Suprapubic skin (tissue), 4 donors: ENCODE measurements at regions not wholly inside any gene's neighbourhood (a gene's known extent, or its start where the extent isn't known, plus 50 kb on each side); places are given as distances from the start of the nearest gene placed in this dataset.

Source experiments
- DNase-seq, 2 donors: peaks; one replicate each; pipeline ENCODE4 v3.0.0-alpha.2; 2019; ENCODE audit warnings: low spot score in 2 of 2
- H3K27ac ChIP-seq: fragments of 200-600 bp; sonication (generic); one replicate; pipeline ENCODE4 v1.5.1; 2019
- H3K27me3 ChIP-seq: fragments of 200-600 bp; sonication (generic); one replicate; pipeline ENCODE4 v1.5.1; 2019
- H3K36me3 ChIP-seq: fragments of 200-600 bp; sonication (generic); one replicate; pipeline ENCODE4 v1.5.1; 2019
- H3K4me1 ChIP-seq: fragments of 200-600 bp; sonication (generic); one replicate; pipeline ENCODE4 v1.5.1; 2019
- H3K4me3 ChIP-seq: fragments of 200-600 bp; sonication (generic); one replicate; pipeline ENCODE4 v1.5.1; 2019; ENCODE audit warnings: mild to moderate bottlenecking
- H3K9me3 ChIP-seq: fragments of 200-600 bp; sonication (generic); one replicate; pipeline ENCODE4 v1.5.1; 2019
- CTCF ChIP-seq, 2 donors: fragments of 200-600 bp in 1 of 2; fragments of 450-650 bp in 1 of 2; sonication (generic) in 1 of 2; IDR thresholded peaks; one replicate each; pipeline ENCODE4 v1.5.1; 2016 to 2019; ENCODE audit warnings: antibody characterized with exemption in 2 of 2, mild to moderate bottlenecking in 1 of 2, moderate library complexity in 1 of 2
- EP300 ChIP-seq: sonication (generic); formaldehyde crosslinking; IDR thresholded peaks from one replicate; pipeline ENCODE4 v1.6.1; 2017; ENCODE audit warnings: antibody characterized with exemption
- POLR2A ChIP-seq, 2 donors: fragments of 450-650 bp; IDR thresholded peaks; one replicate each; pipeline ENCODE4 v1.6.1; 2017; ENCODE audit warnings: antibody characterized with exemption in 2 of 2, mild to moderate bottlenecking in 2 of 2, moderate library complexity in 2 of 2
- POLR2AphosphoS5 ChIP-seq, 3 donors: sonication (generic); formaldehyde crosslinking; IDR thresholded peaks; one replicate each; pipeline ENCODE4 v1.6.1; 2017; ENCODE audit warnings: antibody characterized with exemption in 3 of 3
- WGBS: methylation state at CpG from one replicate; pipeline ENCODE4 v1.1.5; 2018; 5-methylcytosine and 5-hydroxymethylcytosine counted together

- 91% methylated on average over 4 of the region's 4 CpGs for WGBS
- Histone ChIP-seq H3K27ac (no peak overlapping the region), H3K36me3 (no peaks in the 10 kb centered on the region), H3K27me3 (no peaks in the 10 kb centered on the region), H3K4me1 (no peaks in the 10 kb centered on the region), H3K4me3 (no peak overlapping the region), H3K9me3 (no peaks in the 10 kb centered on the region)
- TF ChIP-seq POLR2A (IDR thresholded peaks at IDR 0.05) (no peak), POLR2AphosphoS5 (IDR thresholded peaks at IDR 0.05) (no peak), CTCF (IDR thresholded peaks at IDR 0.05) (no peak), EP300 (no peak)
- no peak for DNase-seq
These were observed 92.6 kb upstream of the CERS6 start for GRCh38 chr2:168363347-168364092.

GRCh38 chr2:168365094-168365621 lies 90.9 kb upstream of the CERS6 start:
- WGBS: 89% methylated on average over 6 of the region's 6 CpGs
- H3K36me3 ChIP-seq: no peaks in the 10 kb centered on the region

GRCh38 chr2:168369031-168369430 lies 87.0 kb upstream of the CERS6 start:
- TF ChIP-seq EP300 (no peak), POLR2AphosphoS5 (IDR thresholded peaks at IDR 0.05) (no peak), CTCF (IDR thresholded peaks at IDR 0.05) (no peak), POLR2A (IDR thresholded peaks at IDR 0.05) (no peak)
- no peaks in the 10 kb centered on the region for H3K36me3 ChIP-seq
- 80% methylated on average over 2 of the region's 2 CpGs for WGBS

More at GRCh38 chr2:168365094-168365621, 90.9 kb upstream of the CERS6 start:
- Histone ChIP-seq H3K27ac (no peak overlapping the region), H3K4me1 (no peaks in the 10 kb centered on the region), H3K27me3 (no peaks in the 10 kb centered on the region), H3K4me3 (no peak overlapping the region), H3K9me3 (no peaks in the 10 kb centered on the region)
- DNase-seq: no peak
- TF ChIP-seq POLR2AphosphoS5 (IDR thresholded peaks at IDR 0.05) (no peak), CTCF (IDR thresholded peaks at IDR 0.05) (no peak), POLR2A (IDR thresholded peaks at IDR 0.05) (no peak), EP300 (no peak)

GRCh38 chr2:168371273-168372019 lies 84.6 kb upstream of the CERS6 start:
- Histone ChIP-seq H3K4me1 (no peaks in the 10 kb centered on the region), H3K27ac (no peak overlapping the region), H3K27me3 (no peaks in the 10 kb centered on the region), H3K9me3 (no peaks in the 10 kb centered on the region), H3K4me3 (no peak overlapping the region), H3K36me3 (no peaks in the 10 kb centered on the region)
- 65% methylated on average over 2 of the region's 4 CpGs for WGBS
- TF ChIP-seq EP300 (no peak), CTCF (IDR thresholded peaks at IDR 0.05) (no peak), POLR2AphosphoS5 (IDR thresholded peaks at IDR 0.05) (no peak), POLR2A (IDR thresholded peaks at IDR 0.05) (no peak)
- no peak for DNase-seq

More at GRCh38 chr2:168369031-168369430, 87.0 kb upstream of the CERS6 start:
- DNase-seq: no peak
- H3K4me3 ChIP-seq: no peak overlapping the region
- H3K27me3 ChIP-seq: no peaks in the 10 kb centered on the region
- H3K9me3 ChIP-seq: no peaks in the 10 kb centered on the region
- no peak overlapping the region for H3K27ac ChIP-seq
- no peaks in the 10 kb centered on the region for H3K4me1 ChIP-seq

GRCh38 chr2:168373468-168373867 lies 82.6 kb upstream of the CERS6 start:
- H3K36me3 ChIP-seq: no peaks in the 10 kb centered on the region
- 92% methylated on average over 2 of the region's 2 CpGs for WGBS
- no peak overlapping the region for H3K27ac ChIP-seq
- no peak overlapping the region for H3K4me3 ChIP-seq
- H3K4me1 ChIP-seq: no peaks in the 10 kb centered on the region
- DNase-seq: no peak
- no peaks in the 10 kb centered on the region for H3K27me3 ChIP-seq
- H3K9me3 ChIP-seq: peaks cover 3% of the 10 kb centered on the region
- TF ChIP-seq POLR2A (IDR thresholded peaks at IDR 0.05) (no peak), CTCF (IDR thresholded peaks at IDR 0.05) (no peak), POLR2AphosphoS5 (IDR thresholded peaks at IDR 0.05) (no peak), EP300 (no peak)
